HG02642 (cell line): ENCODE measurements at regions not wholly inside any gene's neighbourhood (a gene's known extent, or its start where the extent isn't known, plus 50 kb on each side); places are given as distances from the start of the nearest gene placed in this dataset.

Experiments
- ATAC-seq: cut with Tn5 transposase; IDR thresholded peaks from one replicate; pipeline ENCODE4 v1.9.1; 2021; ENCODE audit warnings: mild to moderate bottlenecking; ENCODE audit not compliant: unreplicated experiment, poor library complexity

GRCh38 chr16:85459529-85460251 lies 153.4 kb upstream of the GSE1 start:
- no peak for ATAC-seq

- no peak for ATAC-seq
Measured at GRCh38 chr16:85460252-85461021, 152.7 kb upstream of the GSE1 start.

- ATAC-seq = no peak
Measured at GRCh38 chr16:85461022-85461813, 151.9 kb upstream of the GSE1 start.

- no peak for ATAC-seq
Measured at GRCh38 chr16:85461814-85462713, 151.1 kb upstream of the GSE1 start.

- ATAC-seq = no peak
Measured at GRCh38 chr16:85462714-85463611, 150.2 kb upstream of the GSE1 start.

GRCh38 chr16:85463672-85464382 lies 149.3 kb upstream of the GSE1 start:
- ATAC-seq = no peak

- ATAC-seq = no peak
Measured at GRCh38 chr16:85464383-85465305, 148.5 kb upstream of the GSE1 start.

GRCh38 chr16:85465328-85466303 lies 147.5 kb upstream of the GSE1 start:
- ATAC-seq = no peak

GRCh38 chr16:85466304-85466700 lies 146.8 kb upstream of the GSE1 start:
- ATAC-seq = no peak

- no peak for ATAC-seq
Measured at GRCh38 chr16:85466989-85467388, 146.1 kb upstream of the GSE1 start.

GRCh38 chr16:85469929-85470590 lies 143.1 kb upstream of the GSE1 start:
- no peak for ATAC-seq

- no peak for ATAC-seq
Measured at GRCh38 chr16:85470873-85471272, 142.2 kb upstream of the GSE1 start.

- no peak for ATAC-seq
Measured at GRCh38 chr16:85471469-85472431, 141.4 kb upstream of the GSE1 start.

GRCh38 chr16:85472514-85472913 lies 140.6 kb upstream of the GSE1 start:
- ATAC-seq = no peak

GRCh38 chr16:85473323-85473722 lies 139.8 kb upstream of the GSE1 start:
- ATAC-seq = no peak
